K562 (cell line): ENCODE measurements at regions not wholly inside any gene's neighbourhood (a gene's known extent, or its start where the extent isn't known, plus 50 kb on each side); places are given as distances from the start of the nearest gene placed in this dataset.
"Not testable (repeated sequence)": the region's sequence is repeated elsewhere in the genome, so short reads cannot be mapped to it uniquely, and the experiment has no call there.

ENCODE experiments used
- ATAC-seq: fragments of 200-7000 bp; cut with Tn5 transposase; 3 replicates; pipeline ENCODE4 v1.9.1; 2020; ENCODE audit warnings: moderate library complexity
- BruUV-seq: library from RNA; stranded (reverse); fragments of 400-500 nt; replicated peaks from 2 replicates; lab custom pipeline; 2021; lab: Mats Ljungman, UMichigan
- CTCF ChIA-PET: fragments of 300-600 bp; formaldehyde crosslinking; extraction: SDS; loops from one replicate; lab custom pipeline; 2021; ENCODE audit warnings: low intra/inter-chr PET ratio; lab: Yijun Ruan, JAX
- POLR2A ChIA-PET: fragments of 300-600, 350-650 bp; sonication (Branson Sonifier 250); formaldehyde crosslinking; extraction: SDS; loops from one replicate; lab custom pipeline; 2021; ENCODE audit warnings: antibody characterized with exemption, inconsistent platforms; lab: Yijun Ruan, JAX
- DNase-seq, 4 experiments: peaks; one replicate each; pipeline versions ENCODE4 v3.0.0 to v3.0.0-alpha.2; 2011 to 2018; ENCODE audit warnings: low spot score in 3 of 4, mixed read lengths in 3 of 4; ENCODE audit errors: extremely low read depth in 1 of 4
- FAIRE-seq: peaks from 2 replicates; lab custom pipeline; 2011; peaks lifted over from hg19 to GRCh38; lab: Jason Lieb, UNC
- H2AFZ ChIP-seq: 2 replicates; pipeline ENCODE4 v1.6.0; 2011; ENCODE audit warnings: low read depth, low read length, control low read depth, inconsistent platforms
- H3K27ac ChIP-seq: fragments of 200-600 bp; 3 replicates; pipeline ENCODE4 v1.8.0; 2011; ENCODE audit warnings: low read depth, mild to moderate bottlenecking, control low read depth, inconsistent platforms, low read length, moderate library complexity, mixed read lengths; ENCODE audit errors: extremely low read depth
- H3K27me3 ChIP-seq, 2 experiments: fragments of 300-600 bp in 1 of 2; 2 replicates in 1 of 2; 3 replicates in 1 of 2; pipeline versions ENCODE4 v1.6.0 to v1.8.0; 2011; ENCODE audit warnings: inconsistent platforms in 2 of 2, low read length in 2 of 2, mild to moderate bottlenecking in 1 of 2, mixed read lengths in 1 of 2, moderate library complexity in 1 of 2; ENCODE audit not compliant: control insufficient read depth in 2 of 2, insufficient read depth in 2 of 2
- H3K36me3 ChIP-seq: fragments of 300-600 bp; 3 replicates; pipeline ENCODE4 v1.8.0; 2011; ENCODE audit warnings: mild to moderate bottlenecking, low read length, inconsistent platforms; ENCODE audit not compliant: control insufficient read depth, insufficient read depth
- H3K4me1 ChIP-seq, 2 experiments: fragments of 200-600 bp in 1 of 2; replicated peaks in 1 of 2; 2 replicates in 1 of 2; 3 replicates in 1 of 2; pipeline versions ENCODE4 v1.5.1 to v1.8.0; 2011; ENCODE audit warnings: inconsistent platforms in 2 of 2, low read length in 2 of 2, mild to moderate bottlenecking in 1 of 2, mixed read lengths in 1 of 2, moderate library complexity in 1 of 2; ENCODE audit not compliant: control insufficient read depth in 2 of 2, insufficient read depth in 2 of 2
- H3K4me2 ChIP-seq: 2 replicates; pipeline ENCODE4 v1.6.1; 2011; ENCODE audit warnings: low read length, control low read depth, inconsistent platforms, mixed read lengths; ENCODE audit not compliant: insufficient read depth
- H3K4me3 ChIP-seq: fragments of 200-600 bp; sonication (generic), shearing (Covaris generic); 2 replicates; pipeline ENCODE4 v1.5.1; 2016; ENCODE audit warnings: control low read depth, inconsistent platforms
- H3K79me2 ChIP-seq: fragments of 200-600 bp; 3 replicates; pipeline ENCODE4 v1.8.0; 2011; ENCODE audit warnings: low read length, inconsistent platforms; ENCODE audit not compliant: control insufficient read depth, insufficient read depth
- H3K9ac ChIP-seq, 2 experiments: 2 replicates each; pipeline versions ENCODE4 v1.6.0 to v1.6.1; 2011; ENCODE audit warnings: low read depth in 2 of 2, low read length in 2 of 2, control low read depth in 1 of 2, inconsistent platforms in 1 of 2, mild to moderate bottlenecking in 1 of 2, mixed read lengths in 1 of 2; ENCODE audit not compliant: insufficient read depth in 1 of 2
- H3K9me1 ChIP-seq: one replicate; pipeline ENCODE4 v1.6.0; 2011; ENCODE audit warnings: inconsistent platforms, mild to moderate bottlenecking, low read length, moderate library complexity; ENCODE audit not compliant: control insufficient read depth, insufficient read depth
- H3K9me3 ChIP-seq: replicated peaks from 2 replicates; pipeline ENCODE4 v1.5.1; 2011; ENCODE audit warnings: low read depth, low read length, inconsistent platforms; ENCODE audit not compliant: control insufficient read depth, insufficient read depth
- H4K20me1 ChIP-seq: replicated peaks from 2 replicates; pipeline ENCODE4 v1.6.1; 2011; ENCODE audit warnings: low read length, inconsistent platforms, mixed read lengths; ENCODE audit not compliant: control insufficient read depth, insufficient read depth
- WGBS: fragments of 100-300 bp; shearing (Covaris generic); methylation state at CpG from one replicate; pipeline ENCODE4 v1.1.6; 2016; ENCODE audit warnings: low coverage, mixed read lengths; ENCODE audit not compliant: insufficient coverage; ENCODE audit errors: missing lambda C conversion rate; 5-methylcytosine and 5-hydroxymethylcytosine counted together
- in situ Hi-C: fragments of 300-500 bp; cut with MboI; formaldehyde crosslinking; loops from 4 replicates; pipeline ENCODE4 v1.15.0; 2018; ENCODE audit warnings: inconsistent platforms, mixed read lengths
- intact Hi-C: fragments of 100-400 bp; cut with micrococcal nuclease; formaldehyde crosslinking; loops from 2 replicates; pipeline ENCODE4 v1.14.2; 2022

GRCh38 chr9:64772123-64772736 lies 512.8 kb downstream of the FOXD4L5 start:
- H2AFZ ChIP-seq, DNase-seq, H3K79me2 ChIP-seq, H3K9ac ChIP-seq, FAIRE-seq, intact Hi-C loops, H3K4me3 ChIP-seq, H3K36me3 ChIP-seq, H3K27ac ChIP-seq, BruUV-seq, H4K20me1 ChIP-seq, H3K4me1 ChIP-seq, POLR2A ChIA-PET, H3K27me3 ChIP-seq, CTCF ChIA-PET, H3K4me2 ChIP-seq, ATAC-seq, in situ Hi-C loops, H3K9me3 ChIP-seq, H3K9me1 ChIP-seq: not testable (repeated sequence)
- WGBS = no CpG with 5 or more reads among the region's 4 CpGs
